ENCODE measurements at regions not wholly inside any gene's neighbourhood (a gene's known extent, or its start where the extent isn't known, plus 50 kb on each side); places are given as distances from the start of the nearest gene placed in this dataset. TPM values are rescaled to one million over a fixed set of nuclear protein-coding genes. Genes with fewer than 3 reads are reported as not detected.

DNA sequence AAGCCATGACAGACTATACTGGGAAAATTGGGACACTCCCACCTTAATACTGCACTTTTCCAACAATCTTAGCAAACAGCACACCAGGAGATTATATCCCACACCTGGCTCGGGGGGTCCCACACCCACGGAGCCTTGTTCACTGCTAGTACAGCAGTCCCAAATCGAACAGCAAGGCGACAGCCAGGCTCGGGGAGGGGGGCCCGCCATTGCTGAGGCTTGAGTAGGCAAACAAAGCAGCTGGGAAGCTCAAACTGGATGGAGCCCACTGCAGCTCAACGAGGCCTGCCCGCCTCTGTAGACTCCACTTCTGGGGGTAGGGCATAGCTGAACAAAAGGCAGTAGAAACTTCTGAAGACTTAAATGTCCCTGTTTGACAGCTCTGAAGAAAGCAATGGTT lies 118.3 kb downstream of the MAGEB5 start:
- TF ChIP-seq, protein P1, sequence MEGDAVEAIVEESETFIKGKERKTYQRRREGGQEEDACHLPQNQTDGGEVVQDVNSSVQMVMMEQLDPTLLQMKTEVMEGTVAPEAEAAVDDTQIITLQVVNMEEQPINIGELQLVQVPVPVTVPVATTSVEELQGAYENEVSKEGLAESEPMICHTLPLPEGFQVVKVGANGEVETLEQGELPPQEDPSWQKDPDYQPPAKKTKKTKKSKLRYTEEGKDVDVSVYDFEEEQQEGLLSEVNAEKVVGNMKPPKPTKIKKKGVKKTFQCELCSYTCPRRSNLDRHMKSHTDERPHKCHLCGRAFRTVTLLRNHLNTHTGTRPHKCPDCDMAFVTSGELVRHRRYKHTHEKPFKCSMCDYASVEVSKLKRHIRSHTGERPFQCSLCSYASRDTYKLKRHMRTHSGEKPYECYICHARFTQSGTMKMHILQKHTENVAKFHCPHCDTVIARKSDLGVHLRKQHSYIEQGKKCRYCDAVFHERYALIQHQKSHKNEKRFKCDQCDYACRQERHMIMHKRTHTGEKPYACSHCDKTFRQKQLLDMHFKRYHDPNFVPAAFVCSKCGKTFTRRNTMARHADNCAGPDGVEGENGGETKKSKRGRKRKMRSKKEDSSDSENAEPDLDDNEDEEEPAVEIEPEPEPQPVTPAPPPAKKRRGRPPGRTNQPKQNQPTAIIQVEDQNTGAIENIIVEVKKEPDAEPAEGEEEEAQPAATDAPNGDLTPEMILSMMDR (IDR thresholded peaks at IDR 0.05; ENCODE audit: insufficient read depth, low read depth, low read length) = no peak
- DNase-seq (ENCODE audit: low read depth) = no peak
- H3K4me3 ChIP-seq (ENCODE audit: low read depth, low read length) = no peak overlapping the region

DNA sequence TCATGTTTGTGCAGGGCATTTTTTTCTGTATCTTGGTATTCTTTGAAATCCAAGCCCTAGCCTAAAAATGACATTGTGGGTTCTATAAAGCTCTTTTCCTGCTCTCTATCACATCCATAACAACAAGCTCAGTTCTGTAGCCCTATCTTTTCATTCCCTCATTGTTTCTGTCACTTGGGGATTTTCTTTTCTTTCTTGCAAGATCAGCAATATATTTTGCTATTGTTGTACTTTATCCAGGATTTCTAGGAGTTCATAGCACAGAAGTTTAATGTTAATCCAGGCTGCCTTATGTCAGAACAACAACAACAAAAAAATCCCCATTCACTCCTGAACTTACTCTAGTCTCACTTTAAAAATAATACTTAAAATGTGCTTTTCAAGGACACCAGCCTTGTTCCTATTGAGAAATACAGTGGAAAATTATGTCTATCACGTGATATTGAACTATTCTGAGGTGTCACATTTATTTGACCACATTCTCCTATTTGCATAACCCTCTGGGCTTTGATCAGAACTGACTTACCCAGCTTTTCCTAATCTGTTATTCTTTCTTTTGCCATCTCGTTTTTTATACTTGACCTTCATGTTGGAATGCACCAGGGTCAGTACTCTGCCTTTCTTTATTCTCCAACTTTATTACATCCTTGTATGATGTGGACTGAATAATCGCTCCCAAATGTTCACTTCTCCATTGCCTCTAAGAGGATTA lies 112.8 kb downstream of the MAGEB5 start:
- TF ChIP-seq, protein P1 (IDR thresholded peaks at IDR 0.05; ENCODE audit: insufficient read depth, low read depth, low read length) = no peak
- H3K4me3 ChIP-seq (ENCODE audit: low read depth, low read length) = no peak overlapping the region
- DNase-seq (ENCODE audit: low read depth) = no peak

DNA sequence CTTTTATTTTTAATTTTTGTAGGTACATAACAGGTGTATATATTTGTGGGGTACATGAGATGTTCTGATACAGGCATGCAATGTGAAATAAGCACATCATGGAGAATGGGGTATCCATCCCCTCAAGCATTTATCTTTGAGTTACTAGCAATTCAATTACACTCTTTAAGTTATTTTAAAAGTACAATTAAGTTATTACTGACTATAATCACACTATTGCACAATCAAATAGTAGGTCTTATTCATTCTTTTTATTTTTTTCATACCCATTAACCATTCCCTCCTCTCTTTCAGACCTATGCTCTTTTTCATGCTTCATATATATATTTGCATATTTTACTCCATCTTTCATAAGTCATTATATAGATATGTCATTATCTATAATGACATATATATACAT lies 93.3 kb downstream of the MAGEB5 start:
- TF ChIP-seq, protein P1 (IDR thresholded peaks at IDR 0.05; ENCODE audit: insufficient read depth, low read depth, low read length) = no peak
- no peak overlapping the region for H3K4me3 ChIP-seq (ENCODE audit: low read depth, low read length)
- DNase-seq (ENCODE audit: low read depth) = no peak

DNA sequence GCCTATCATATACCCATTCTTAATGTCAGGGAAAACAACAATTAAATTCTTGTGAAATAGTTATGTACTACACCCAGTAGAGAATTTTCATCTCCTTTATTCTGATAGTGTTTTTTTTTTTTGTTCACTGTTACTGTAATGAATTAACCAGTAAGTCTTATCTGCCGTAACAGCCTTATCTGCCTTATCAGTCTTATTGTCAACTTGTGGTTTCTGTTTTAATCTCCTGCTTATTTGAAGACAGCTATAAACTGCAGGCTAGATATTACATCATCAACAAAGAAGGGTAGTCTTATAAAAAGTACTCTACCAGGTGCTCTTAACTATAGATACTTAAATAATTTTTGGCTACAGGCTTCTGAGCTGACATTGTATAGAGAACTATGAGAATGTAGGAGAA lies 79.5 kb downstream of the MAGEB5 start:
- TF ChIP-seq, protein P1 (IDR thresholded peaks at IDR 0.05; ENCODE audit: insufficient read depth, low read depth, low read length) = no peak
- H3K4me3 ChIP-seq (ENCODE audit: low read depth, low read length) = no peak overlapping the region
- no peak for DNase-seq (ENCODE audit: low read depth)

DNA sequence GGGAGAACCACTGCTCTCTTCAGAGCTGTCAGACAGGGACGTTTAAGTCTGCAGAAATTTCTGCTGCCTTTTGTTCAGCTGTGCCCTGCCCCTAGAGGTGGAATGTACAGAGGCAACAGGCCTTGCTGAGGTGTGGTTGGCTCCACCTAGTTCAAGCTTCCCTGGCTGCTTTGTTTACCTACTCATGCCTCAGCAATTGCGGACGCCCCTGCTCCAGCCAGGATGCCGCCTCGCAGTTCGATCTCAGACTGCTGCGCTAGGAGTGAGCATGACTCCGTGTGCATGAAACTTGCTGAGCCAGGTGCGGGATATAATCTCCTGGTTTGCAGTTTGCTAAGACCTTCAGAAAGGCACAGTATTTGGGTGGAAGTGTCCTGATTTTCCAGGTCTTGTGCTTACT lies 70.9 kb downstream of the MAGEB5 start:
- no peak overlapping the region for H3K4me3 ChIP-seq (ENCODE audit: low read depth, low read length)
- TF ChIP-seq, protein P1 (IDR thresholded peaks at IDR 0.05; ENCODE audit: insufficient read depth, low read depth, low read length) = no peak
- DNase-seq (ENCODE audit: low read depth) = no peak

Small RNA genes lying in the stretch of these regions (small RNA-seq; reads per million reads assigned to genes)
- not detected for gene AC005345.1
- not detected for gene RF00019
- not detected for gene RNU1-142P
